HG03571 (cell line): ENCODE measurements at regions not wholly inside any gene's neighbourhood (a gene's known extent, or its start where the extent isn't known, plus 50 kb on each side); places are given as distances from the start of the nearest gene placed in this dataset.

Experiments used
- ATAC-seq: cut with Tn5 transposase; IDR thresholded peaks from one replicate; pipeline ENCODE4 v1.9.1; 2021; ENCODE audit not compliant: unreplicated experiment

GRCh38 chr1:208537198-208537597 lies 293.0 kb upstream of the PLXNA2 start:
- ATAC-seq = no peak

DNA sequence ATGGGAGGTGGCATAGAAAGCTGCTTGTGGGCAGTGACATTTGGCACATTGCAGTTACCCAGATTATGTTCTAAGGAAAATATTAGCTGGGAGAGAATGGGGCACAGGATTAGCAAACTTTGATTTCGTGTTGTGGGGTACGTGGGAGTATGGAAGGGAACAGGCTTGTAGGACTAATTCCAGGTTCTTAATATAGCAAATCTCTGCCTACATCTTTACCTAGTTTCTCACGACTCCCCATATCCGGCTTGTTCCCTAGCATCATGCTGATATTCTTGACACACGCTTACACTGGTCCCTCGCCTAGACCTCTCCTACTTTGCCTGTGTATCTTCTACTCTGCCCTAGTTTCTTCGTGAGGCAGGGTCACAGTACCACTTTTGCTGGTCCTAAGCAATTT lies 293.9 kb upstream of the PLXNA2 start:
- no peak for ATAC-seq

GRCh38 chr1:208538587-208538986 lies 294.4 kb upstream of the PLXNA2 start:
- no peak for ATAC-seq

GRCh38 chr1:208540724-208541123 lies 296.5 kb upstream of the PLXNA2 start:
- no peak for ATAC-seq

- no peak for ATAC-seq
These were observed 297.2 kb upstream of the PLXNA2 start for GRCh38 chr1:208541225-208541855.

DNA sequence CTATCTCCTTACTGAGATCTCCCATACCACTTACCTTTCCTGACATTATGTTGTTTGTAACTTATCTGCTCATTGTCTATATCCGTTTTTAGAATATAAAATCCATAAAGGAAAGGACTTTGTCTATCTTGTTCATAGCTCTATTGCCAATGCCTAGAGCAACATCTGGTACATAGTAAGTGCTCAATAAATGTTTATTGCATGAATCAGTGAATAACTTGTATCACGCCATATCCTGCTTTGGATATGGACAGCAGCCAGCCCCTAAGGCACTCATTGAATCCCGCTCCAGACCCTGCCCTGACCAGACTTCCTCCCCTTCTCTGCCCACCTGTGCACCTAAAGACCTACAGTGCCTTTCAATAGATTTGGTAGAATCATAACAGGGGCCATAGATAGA lies 298.1 kb upstream of the PLXNA2 start:
- ATAC-seq = no peak

DNA sequence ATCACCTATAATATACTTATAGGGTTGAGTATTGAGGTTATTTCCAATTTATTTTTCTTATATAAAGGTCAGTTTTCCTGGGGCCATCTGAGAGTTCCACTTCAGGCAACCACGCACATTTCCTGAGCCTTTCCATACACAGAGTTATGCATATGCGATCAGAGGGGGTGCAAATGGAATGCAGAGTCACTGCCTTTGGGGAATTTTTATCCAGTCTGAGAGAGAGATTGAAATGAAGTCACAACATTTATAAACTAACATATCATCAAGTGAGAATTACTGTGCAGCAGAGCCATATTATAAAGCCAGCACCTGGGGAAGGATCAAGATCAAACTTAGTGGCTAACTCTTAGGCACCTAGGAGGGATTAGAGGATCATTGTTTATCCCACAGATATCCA lies 299.9 kb upstream of the PLXNA2 start:
- ATAC-seq = no peak

GRCh38 chr1:208544794-208545193 lies 300.6 kb upstream of the PLXNA2 start:
- ATAC-seq = no peak

- ATAC-seq = no peak
These were observed 306.8 kb upstream of the PLXNA2 start for GRCh38 chr1:208551024-208551423.

DNA sequence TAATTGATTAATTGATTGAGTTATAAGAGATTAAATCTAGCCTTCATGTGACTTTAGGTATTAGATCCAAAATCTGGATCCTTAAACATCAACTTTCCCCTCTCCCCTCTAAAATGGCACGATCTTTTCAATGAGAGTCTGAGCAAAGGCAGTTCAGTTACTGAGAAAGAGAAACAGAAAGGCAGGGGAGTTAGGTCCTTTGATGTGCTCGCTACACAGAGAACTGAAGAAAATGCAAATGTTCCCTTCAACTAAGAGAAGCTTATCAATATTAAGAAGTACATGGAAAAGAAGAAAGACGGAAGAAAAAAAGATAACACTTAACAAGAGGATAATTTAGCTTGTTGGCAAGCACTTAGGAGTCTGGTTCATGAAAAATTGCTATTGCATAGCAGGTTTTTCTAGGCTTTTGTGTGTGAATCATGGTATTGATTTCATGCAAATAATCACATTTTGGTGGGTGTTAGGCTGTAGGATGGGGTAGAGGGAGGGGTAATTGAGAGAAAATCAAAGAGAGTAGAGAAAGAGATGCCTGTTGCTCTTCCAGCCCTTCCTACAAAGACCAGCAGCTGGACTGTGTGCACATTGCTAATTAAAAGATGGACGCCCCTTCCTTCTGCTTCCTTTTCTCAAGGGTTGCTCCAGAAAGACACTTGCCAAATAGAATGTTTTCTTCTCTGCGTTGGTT lies 307.6 kb upstream of the PLXNA2 start:
- ATAC-seq = no peak

DNA sequence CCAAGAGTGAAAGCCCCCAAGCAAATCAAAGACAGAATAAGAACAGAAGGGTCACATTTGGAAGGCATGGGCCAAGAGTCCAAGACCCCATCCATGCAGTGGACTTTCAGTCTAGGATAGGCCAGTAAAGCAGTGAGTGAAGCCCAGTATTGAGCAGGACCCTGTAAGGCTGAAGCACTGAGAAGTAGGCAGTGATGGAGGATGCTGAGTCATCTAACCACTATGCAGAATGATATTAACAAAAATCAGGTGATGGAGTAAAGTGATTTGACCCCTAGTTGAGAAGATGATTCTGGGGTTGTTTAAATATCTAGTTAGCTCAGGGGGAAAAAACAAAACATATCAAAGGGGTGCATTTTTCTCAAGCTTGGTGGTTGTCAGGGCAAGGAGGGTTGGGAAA lies 308.7 kb upstream of the PLXNA2 start:
- no peak for ATAC-seq

- ATAC-seq = no peak
These were observed 312.3 kb upstream of the PLXNA2 start for GRCh38 chr1:208556461-208556860.

DNA sequence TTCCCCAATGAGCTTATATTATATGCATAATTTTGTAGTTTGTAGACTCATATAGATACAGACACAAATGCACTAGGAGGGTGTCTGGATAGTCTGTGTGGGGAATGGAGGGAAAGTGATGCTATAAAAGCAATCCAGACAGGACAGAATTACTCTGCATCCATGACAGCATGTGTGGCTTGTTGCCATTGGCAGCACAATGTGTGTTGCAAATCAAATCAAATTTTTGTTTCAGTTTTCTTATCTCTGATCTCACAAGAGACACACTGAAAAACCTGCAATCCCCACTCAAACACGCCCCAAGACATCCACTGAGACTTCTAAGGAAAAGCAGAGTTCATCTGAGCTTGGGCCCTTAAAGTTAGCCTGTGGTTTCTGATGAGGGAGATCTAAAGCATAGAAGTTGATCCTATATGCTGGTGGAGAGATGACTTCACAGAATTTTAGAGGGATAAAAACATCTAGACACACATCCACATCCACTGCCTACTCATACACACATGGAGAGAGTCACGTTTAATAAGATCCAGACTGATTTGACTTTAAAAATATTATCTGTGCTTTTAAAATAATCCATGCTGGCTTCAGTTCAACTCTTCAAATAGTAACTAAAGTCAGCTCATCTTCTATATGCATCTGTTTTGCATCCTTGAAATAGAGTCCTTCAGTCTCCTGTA lies 313.0 kb upstream of the PLXNA2 start:
- ATAC-seq = no peak

DNA sequence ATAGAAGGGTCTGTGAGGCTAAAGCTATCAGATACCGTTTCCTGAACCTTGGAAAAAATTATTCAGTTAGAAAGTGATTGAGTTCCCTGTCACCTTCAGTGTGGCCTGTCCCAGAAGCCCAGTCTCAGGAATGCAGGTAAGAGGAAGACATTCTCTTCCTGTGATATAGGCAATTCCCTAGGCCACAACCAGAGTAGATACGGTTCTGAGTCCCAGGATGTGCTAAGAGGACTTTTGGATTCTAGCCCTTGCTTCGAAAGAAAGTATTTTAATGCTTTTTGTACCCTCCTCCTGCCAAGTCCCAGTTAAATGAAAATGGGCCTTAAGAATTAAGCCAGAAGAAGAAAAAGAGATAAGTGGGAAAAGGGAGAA lies 313.5 kb upstream of the PLXNA2 start:
- no peak for ATAC-seq

DNA sequence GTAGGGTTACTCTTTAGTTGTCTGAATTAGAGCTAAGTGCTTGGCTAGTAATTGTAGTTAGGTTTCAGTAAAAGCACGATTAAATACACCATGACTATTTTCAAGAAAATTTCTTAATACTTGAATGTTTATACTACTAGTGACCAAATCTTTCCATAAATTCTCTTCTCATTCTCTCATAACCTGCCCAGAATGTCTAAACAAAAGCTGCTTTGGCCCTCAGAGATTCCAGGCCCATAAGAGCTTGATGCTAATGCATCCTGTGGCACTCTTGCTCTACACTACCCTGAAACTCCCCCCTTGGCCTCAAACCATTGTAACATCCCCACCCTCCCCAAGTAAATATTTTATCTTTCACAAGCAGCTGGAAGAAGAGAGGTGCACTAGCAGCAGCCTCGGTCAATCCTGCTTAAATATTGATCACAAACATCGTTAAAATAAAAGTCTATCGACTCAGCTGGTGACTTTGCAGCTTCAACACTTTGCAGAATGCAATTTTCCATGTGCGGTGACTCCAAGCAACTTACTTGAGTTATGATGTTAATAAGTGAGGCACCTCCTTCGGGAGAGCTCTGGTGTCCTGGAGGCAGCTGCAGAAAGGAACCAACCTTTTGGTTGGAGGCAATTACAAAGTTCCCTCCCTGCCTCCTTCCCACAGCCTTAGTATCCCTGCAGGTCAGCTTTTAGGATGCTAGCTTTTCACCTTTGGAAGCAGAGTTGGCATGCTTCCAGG lies 315.6 kb upstream of the PLXNA2 start:
- ATAC-seq = no peak

- no peak for ATAC-seq
These were observed 318.2 kb upstream of the PLXNA2 start for GRCh38 chr1:208562151-208562960.

GRCh38 chr1:208564466-208564865 lies 320.3 kb upstream of the PLXNA2 start:
- ATAC-seq = no peak

- ATAC-seq = no peak
These were observed 321.7 kb upstream of the PLXNA2 start for GRCh38 chr1:208565756-208566440.

DNA sequence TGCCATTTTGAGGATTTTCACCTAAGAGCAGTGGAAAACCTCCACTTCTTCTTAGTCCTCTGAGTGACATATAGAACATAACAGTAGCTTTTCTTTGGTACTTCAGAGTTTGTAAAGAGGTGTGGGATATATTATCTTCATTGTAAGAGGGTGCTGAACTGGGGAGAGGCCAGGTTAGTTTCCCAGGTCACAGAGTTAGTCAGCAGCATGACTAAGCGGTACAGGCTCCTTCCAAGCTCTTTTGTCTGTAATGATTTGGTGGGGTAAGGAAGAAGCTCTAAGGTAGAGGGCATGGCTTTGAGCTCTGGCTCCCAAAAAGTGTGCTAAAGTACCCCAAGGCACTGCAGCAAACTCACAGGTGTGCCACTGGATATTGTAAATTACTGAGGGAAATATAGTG lies 325.0 kb upstream of the PLXNA2 start:
- no peak for ATAC-seq

GRCh38 chr1:208570362-208570761 lies 326.2 kb upstream of the PLXNA2 start:
- no peak for ATAC-seq
